H1 (cell line): ENCODE measurements at regions not wholly inside any gene's neighbourhood (a gene's known extent, or its start where the extent isn't known, plus 50 kb on each side); places are given as distances from the start of the nearest gene placed in this dataset.

Source experiments
- CTCF ChIA-PET: fragments of 300-600 bp; sonication (Branson Sonifier 250); formaldehyde crosslinking; loops from one replicate; lab custom pipeline; 2021; ENCODE audit not compliant: partially characterized antibody; lab: Charles Lee
- POLR2A ChIA-PET: fragments of 300-600 bp; sonication (Branson Sonifier 250); formaldehyde crosslinking; loops from one replicate; lab custom pipeline; 2021; ENCODE audit warnings: inconsistent platforms; ENCODE audit not compliant: partially characterized antibody; lab: Charles Lee
- DNase-seq, 2 experiments: peaks; one replicate each; pipeline versions ENCODE4 v3.0.0 to v3.0.0-alpha.2; 2010 to 2022; ENCODE audit warnings: low spot score in 2 of 2, low read depth in 1 of 2, mixed read lengths in 1 of 2
- FAIRE-seq: peaks from 2 replicates; lab custom pipeline; 2011; peaks lifted over from hg19 to GRCh38; lab: Jason Lieb, UNC
- H2AFZ ChIP-seq: 2 replicates; pipeline ENCODE4 v1.8.1; 2012; ENCODE audit warnings: low read length, inconsistent platforms
- H2AK5ac ChIP-seq: 2 replicates; pipeline ENCODE4 v1.6.1; 2013; ENCODE audit warnings: low read depth, low read length
- H2BK120ac ChIP-seq: replicated peaks from 2 replicates; pipeline ENCODE3; 2013; ENCODE audit warnings: low read depth, low read length, inconsistent platforms
- H2BK12ac ChIP-seq: 2 replicates; pipeline ENCODE4 v1.6.1; 2013; ENCODE audit warnings: low read depth, low read length
- H2BK15ac ChIP-seq: 2 replicates; pipeline ENCODE4 v1.6.1; 2013; ENCODE audit warnings: low read length
- H2BK20ac ChIP-seq: 2 replicates; pipeline ENCODE4 v1.6.1; 2013; ENCODE audit warnings: low read length
- H2BK5ac ChIP-seq: 2 replicates; pipeline ENCODE4 v1.6.1; 2013; ENCODE audit warnings: low read depth, low read length
- H3K14ac ChIP-seq: 2 replicates; pipeline ENCODE4 v1.6.1; 2013; ENCODE audit warnings: inconsistent platforms; ENCODE audit not compliant: insufficient read length
- H3K18ac ChIP-seq: 2 replicates; pipeline ENCODE4 v1.6.1; 2013; ENCODE audit warnings: low read length; ENCODE audit errors: extremely low read depth
- H3K23ac ChIP-seq: 2 replicates; pipeline ENCODE4 v1.6.1; 2013; ENCODE audit warnings: inconsistent platforms; ENCODE audit not compliant: insufficient read length
- H3K23me2 ChIP-seq: 2 replicates; pipeline ENCODE4 v1.6.1; 2013; ENCODE audit warnings: low read depth, low read length
- H3K27ac ChIP-seq: 2 replicates; pipeline ENCODE4 v1.6.1; 2011; ENCODE audit warnings: low read depth, low read length, inconsistent platforms
- H3K27me3 ChIP-seq, 4 experiments: replicated peaks in 1 of 4; 1 replicate in 1 of 4; 2 replicates in 3 of 4; pipeline versions ENCODE4 v1.6.1 to v1.8.1; 2011 to 2013; ENCODE audit warnings: low read length in 3 of 4, mild to moderate bottlenecking in 3 of 4, inconsistent platforms in 2 of 4, mixed read lengths in 2 of 4, moderate library complexity in 1 of 4; ENCODE audit not compliant: control insufficient read depth in 3 of 4, insufficient read depth in 3 of 4; ENCODE audit errors: extremely low read depth in 1 of 4
- H3K36me3 ChIP-seq, 4 experiments: 2 replicates each; pipeline versions ENCODE4 v1.6.1 to v1.8.1; 2011 to 2013; ENCODE audit warnings: mild to moderate bottlenecking in 4 of 4, low read length in 3 of 4, moderate library complexity in 2 of 4, control low read depth in 1 of 4, inconsistent platforms in 1 of 4; ENCODE audit not compliant: insufficient read depth in 4 of 4, control insufficient read depth in 2 of 4
- H3K4ac ChIP-seq: replicated peaks from 2 replicates; pipeline ENCODE3; 2013; ENCODE audit warnings: low read length, low read depth, mixed read lengths, inconsistent platforms; ENCODE audit not compliant: insufficient read length
- H3K4me1 ChIP-seq, 4 experiments: replicated peaks in 1 of 4; 1 replicate in 1 of 4; 2 replicates in 3 of 4; pipeline versions ENCODE4 v1.6.1 to v1.8.1; 2011 to 2013; ENCODE audit warnings: low read length in 3 of 4, inconsistent platforms in 2 of 4, mixed read lengths in 1 of 4; ENCODE audit not compliant: insufficient read depth in 4 of 4, control insufficient read depth in 3 of 4
- H3K4me2 ChIP-seq, 2 experiments: 2 replicates each; pipeline versions ENCODE4 v1.6.1 to v1.8.1; 2011 to 2013; ENCODE audit warnings: low read depth in 2 of 2, low read length in 2 of 2, control low read depth in 1 of 2, inconsistent platforms in 1 of 2, mild to moderate bottlenecking in 1 of 2; ENCODE audit not compliant: insufficient read depth in 1 of 2
- H3K4me3 ChIP-seq, 4 experiments: fragments of 200-600, 300-600 bp in 1 of 4; sonication (generic), shearing (Covaris generic), sonication (Bioruptor Twin) in 1 of 4; 2 replicates each; pipeline versions ENCODE4 v1.5.1 to v1.8.1; 2011 to 2016; ENCODE audit warnings: low read length in 4 of 4, low read depth in 3 of 4, control low read depth in 2 of 4, inconsistent platforms in 2 of 4, mild to moderate bottlenecking in 2 of 4, mixed read lengths in 1 of 4, moderate library complexity in 1 of 4; ENCODE audit not compliant: insufficient read depth in 2 of 4; ENCODE audit errors: extremely low read depth in 1 of 4
- H3K56ac ChIP-seq: replicated peaks from 2 replicates; pipeline ENCODE3; 2013; ENCODE audit warnings: low read depth, mild to moderate bottlenecking, mixed read lengths, low read length, inconsistent platforms; ENCODE audit not compliant: insufficient read length
- H3K79me1 ChIP-seq: 2 replicates; pipeline ENCODE4 v1.6.1; 2013; ENCODE audit warnings: low read depth, low read length, control low read depth
- H3K79me2 ChIP-seq, 2 experiments: 2 replicates each; pipeline versions ENCODE4 v1.6.1 to v1.8.1; 2012 to 2013; ENCODE audit warnings: low read length in 2 of 2, mild to moderate bottlenecking in 2 of 2, inconsistent platforms in 1 of 2; ENCODE audit not compliant: insufficient read depth in 2 of 2, control insufficient read depth in 1 of 2
- H3K9ac ChIP-seq, 4 experiments: replicated peaks in 1 of 4; 1 replicate in 1 of 4; 2 replicates in 3 of 4; pipeline versions ENCODE4 v1.6.1 to v1.8.1; 2011 to 2013; ENCODE audit warnings: low read depth in 3 of 4, low read length in 3 of 4, control low read depth in 2 of 4, mild to moderate bottlenecking in 2 of 4, moderate library complexity in 2 of 4, inconsistent platforms in 1 of 4; ENCODE audit errors: extremely low read depth in 1 of 4
- H3K9me3 ChIP-seq, 2 experiments: 2 replicates each; pipeline versions ENCODE4 v1.6.1 to v1.8.1; 2012 to 2013; ENCODE audit warnings: mild to moderate bottlenecking in 2 of 2, moderate library complexity in 2 of 2, control low read depth in 1 of 2, inconsistent platforms in 1 of 2, low read depth in 1 of 2, low read length in 1 of 2, mixed read lengths in 1 of 2; ENCODE audit not compliant: insufficient read depth in 2 of 2
- H4K20me1 ChIP-seq, 2 experiments: replicated peaks in 1 of 2; 2 replicates each; pipeline versions ENCODE3 to v1.8.1; 2011 to 2013; ENCODE audit warnings: inconsistent platforms in 2 of 2, low read length in 2 of 2, mild to moderate bottlenecking in 1 of 2; ENCODE audit not compliant: insufficient read depth in 2 of 2, control insufficient read depth in 1 of 2
- H4K5ac ChIP-seq: 2 replicates; pipeline ENCODE4 v1.6.1; 2013; ENCODE audit warnings: low read length, low read depth, mixed read lengths, inconsistent platforms; ENCODE audit not compliant: insufficient read length
- H4K8ac ChIP-seq: 2 replicates; pipeline ENCODE4 v1.8.0; 2013; ENCODE audit warnings: mild to moderate bottlenecking, moderate library complexity, low read length, inconsistent platforms; ENCODE audit not compliant: insufficient read depth; ENCODE audit errors: extremely low read depth
- H4K91ac ChIP-seq: replicated peaks from 2 replicates; pipeline ENCODE3; 2013; ENCODE audit warnings: low read length, mixed read lengths, inconsistent platforms; ENCODE audit not compliant: insufficient read length
- CBX8 ChIP-seq: fragments of 300-800, 300-1000 bp; sonication (generic); IDR thresholded peaks from 2 replicates; pipeline ENCODE4 v1.7.1; 2016; ENCODE audit warnings: low read depth, low read length, borderline replicate concordance
- RBBP5 ChIP-seq: IDR thresholded peaks from 2 replicates; pipeline ENCODE4 v1.7.1; 2012; ENCODE audit warnings: low read depth, mild to moderate bottlenecking, inconsistent platforms, low read length, moderate library complexity, borderline replicate concordance
- RXRA ChIP-seq: IDR thresholded peaks from 2 replicates; pipeline ENCODE4 v1.6.1; 2011; ENCODE audit warnings: low read depth, mild to moderate bottlenecking, low read length, moderate library complexity; ENCODE audit not compliant: insufficient read depth
- SIRT6 ChIP-seq: IDR thresholded peaks from one replicate; pipeline ENCODE4 v1.7.1; 2012; ENCODE audit warnings: low read length, inconsistent platforms
- WGBS, 2 experiments: shearing (Covaris generic) in 1 of 2; methylation state at CpG; one replicate each; pipeline versions ENCODE4 v1.1.6 to v1.1.7; 2013 to 2015; ENCODE audit warnings: low lambda C conversion rate in 2 of 2, mixed read lengths in 2 of 2, inconsistent platforms in 1 of 2, low coverage in 1 of 2, missing lambda C conversion rate in 1 of 2; ENCODE audit not compliant: insufficient replicate concordance in 2 of 2, insufficient coverage in 1 of 2, insufficient read length in 1 of 2; ENCODE audit errors: extremely low coverage in 1 of 2, missing lambda C conversion rate in 1 of 2; 5-methylcytosine and 5-hydroxymethylcytosine counted together

GRCh38 chr18:65056575-65056974, 694.2 kb upstream of the CDH7 start:
- H3K9ac ChIP-seq = no peak overlapping the region
- no peak overlapping the region for H2AFZ ChIP-seq
- H3K79me1 ChIP-seq = no peaks in the 10 kb centered on the region
- ChIA-PET POLR2A (no interaction called here), CTCF (no interaction called here)
- H2BK12ac ChIP-seq = no peak overlapping the region
- H3K4me2 ChIP-seq = no peak overlapping the region
- no peaks in the 10 kb centered on the region for H3K9me3 ChIP-seq
- H4K5ac ChIP-seq = no peak overlapping the region
- no peak overlapping the region for H2BK15ac ChIP-seq
- H2BK5ac ChIP-seq = no peak overlapping the region
- no peak overlapping the region for H4K91ac ChIP-seq
- H4K8ac ChIP-seq = no peak overlapping the region
- H3K56ac ChIP-seq = no peak overlapping the region
- H3K23me2 ChIP-seq = no peaks in the 10 kb centered on the region
- H3K4me3 ChIP-seq = no peak overlapping the region
- no peaks in the 10 kb centered on the region for H3K36me3 ChIP-seq
- no peak overlapping the region for H3K27ac ChIP-seq
- DNase-seq = no peak
- WGBS, 2 experiments = 84% methylated on average over 2 of the region's 2 CpGs; no CpG with 5 or more reads in 1 of the 2 experiments
- H3K23ac ChIP-seq = no peak overlapping the region
- no peaks in the 10 kb centered on the region for H3K79me2 ChIP-seq
- no peaks in the 10 kb centered on the region for H3K27me3 ChIP-seq
- H2BK120ac ChIP-seq = no peak overlapping the region
- no peak overlapping the region for H3K14ac ChIP-seq
- no peak overlapping the region for H2AK5ac ChIP-seq
- FAIRE-seq = no peak
- H3K18ac ChIP-seq = no peak overlapping the region
- H3K4ac ChIP-seq = no peak overlapping the region
- no peaks in the 10 kb centered on the region for H3K4me1 ChIP-seq
- no peaks in the 10 kb centered on the region for H4K20me1 ChIP-seq
- TF ChIP-seq RBBP5 (no peak), RXRA (no peak), CBX8 (no peak), SIRT6 (no peak)
- H2BK20ac ChIP-seq = no peak overlapping the region
